Gastrocnemius medialis (tissue), 4 donors: ENCODE measurements at regions not wholly inside any gene's neighbourhood (a gene's known extent, or its start where the extent isn't known, plus 50 kb on each side); places are given as distances from the start of the nearest gene placed in this dataset.
"Not testable (repeated sequence)": the region's sequence is repeated elsewhere in the genome, so short reads cannot be mapped to it uniquely, and the experiment has no call there.

Experiments
- ATAC-seq, 2 donors: fragments of 150-250 bp; one replicate each; pipeline ENCODE4 v1.9.1; 2016
- DNase-seq, 2 donors: peaks; one replicate each; pipeline ENCODE4 v3.0.0-alpha.2; 2019
- H3K27ac ChIP-seq, 4 donors: fragments of 200-600 bp; sonication (generic); 1 replicate in 1 of 4; 2 replicates in 3 of 4; pipeline ENCODE4 v1.5.1; 2016 to 2018; ENCODE audit warnings: mild to moderate bottlenecking in 2 of 4, moderate library complexity in 1 of 4
- H3K27me3 ChIP-seq, 3 donors: fragments of 200-600 bp; sonication (generic) in 2 of 3; 1 replicate in 1 of 3; 2 replicates in 2 of 3; pipeline versions ENCODE4 v1.5.1 to v1.6.0; 2016 to 2019; ENCODE audit warnings: mild to moderate bottlenecking in 1 of 3, moderate library complexity in 1 of 3
- H3K36me3 ChIP-seq, 2 donors: fragments of 200-600 bp; sonication (generic) in 1 of 2; one replicate each; pipeline ENCODE4 v1.5.1; 2017 to 2018
- H3K4me1 ChIP-seq, 2 donors: fragments of 200-600 bp; sonication (generic) in 1 of 2; one replicate each; pipeline ENCODE4 v1.5.1; 2016 to 2017; ENCODE audit warnings: mild to moderate bottlenecking in 2 of 2
- H3K4me3 ChIP-seq, 4 donors: fragments of 200-600 bp; sonication (generic) in 3 of 4; 1 replicate in 1 of 4; 2 replicates in 3 of 4; pipeline ENCODE4 v1.5.1; 2016 to 2019; ENCODE audit warnings: mild to moderate bottlenecking in 2 of 4
- H3K9me3 ChIP-seq, 3 donors: fragments of 200-600 bp; sonication (generic) in 2 of 3; 1 replicate in 1 of 3; 2 replicates in 2 of 3; pipeline ENCODE4 v1.5.1; 2016 to 2019
- CTCF ChIP-seq, 5 experiments: fragments of 450-650 bp in 3 of 5; fragments of 200-600 bp in 2 of 5; sonication (generic) in 2 of 5; IDR thresholded peaks in 4 of 5; conservative IDR thresholded peaks in 1 of 5; 1 replicate in 4 of 5; 2 replicates in 1 of 5; pipeline ENCODE4 v1.5.1; 2016 to 2019; ENCODE audit warnings: antibody characterized with exemption in 5 of 5, mild to moderate bottlenecking in 3 of 5, moderate library complexity in 3 of 5
- POLR2A ChIP-seq, 2 donors: fragments of 450-650 bp; IDR thresholded peaks; one replicate each; pipeline ENCODE4 v1.6.1; 2017; ENCODE audit warnings: antibody characterized with exemption in 2 of 2, mild to moderate bottlenecking in 2 of 2, moderate library complexity in 2 of 2
- in situ Hi-C, 4 donors: fragments of 200-750 bp; cut with MboI; loops; one replicate each; pipeline versions ENCODE4 v1.15.0 to v1.8.0; 2017; ENCODE audit warnings: low sequenced_read_pairs in 4 of 4
- intact Hi-C: fragments of 100-400 bp; cut with DNase I; formaldehyde crosslinking; loops from one replicate; pipeline ENCODE4 v1.15.1; 2023; ENCODE audit warnings: low total_unique reads

DNA sequence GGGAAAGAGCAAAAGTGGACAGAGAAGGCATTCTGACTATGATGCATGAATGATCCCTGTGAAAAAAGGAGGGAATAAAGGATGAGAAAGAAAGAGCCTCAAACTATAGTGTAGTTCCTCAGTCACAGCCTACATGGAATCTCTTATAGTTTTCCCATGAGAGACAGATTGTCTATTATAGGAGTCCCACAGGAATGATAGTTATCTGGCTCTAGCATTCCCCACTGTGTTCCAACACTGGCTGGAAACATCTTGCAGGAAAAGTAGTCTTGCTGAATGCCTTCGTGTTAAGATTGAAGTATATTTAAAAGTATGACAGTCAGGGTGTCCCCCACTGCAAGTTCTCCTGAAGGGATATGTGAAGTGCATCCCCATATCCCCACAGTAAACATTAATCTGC lies 641.5 kb upstream of the NECTIN3 start:
- Histone ChIP-seq H3K27ac (no peak overlapping the region), H3K27me3 (no peaks in the 10 kb centered on the region), H3K4me3 (no peak overlapping the region), H3K36me3 (no peaks in the 10 kb centered on the region), H3K9me3 (no peaks in the 10 kb centered on the region), H3K4me1 (no peaks in the 10 kb centered on the region)
- intact Hi-C loops = no loop called here
- in situ Hi-C loops = no loop called here
- TF ChIP-seq POLR2A (IDR thresholded peaks at IDR 0.05) = no peak
- TF ChIP-seq CTCF (IDR thresholded peaks at IDR 0.05 in 4 of 5, conservative IDR thresholded peaks at IDR 0.05 in 1 of 5) = no peak
- ATAC-seq = no peak
- no peak for DNase-seq

DNA sequence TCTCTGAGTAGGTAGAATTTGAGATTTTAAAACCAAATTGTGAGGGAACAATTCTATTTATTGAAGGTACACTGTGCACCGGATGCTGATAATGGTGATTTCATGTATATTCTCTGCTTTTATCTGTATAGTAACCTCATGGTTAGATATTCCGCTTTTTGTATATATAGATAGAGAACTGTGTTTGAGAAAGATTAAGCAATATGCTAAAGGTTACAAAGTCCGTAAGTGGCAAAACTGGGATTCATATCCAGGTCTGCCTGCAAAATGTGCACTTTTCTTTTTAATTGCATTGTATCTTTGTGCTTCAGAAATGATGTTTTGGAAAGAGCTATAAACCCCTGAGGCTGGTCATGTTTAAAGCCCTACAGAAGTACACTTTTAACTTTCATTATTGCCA lies 635.4 kb upstream of the NECTIN3 start:
- H3K36me3 ChIP-seq = no peaks in the 10 kb centered on the region
- ATAC-seq (no peak), DNase-seq (no peak)
- no peaks in the 10 kb centered on the region for H3K27me3 ChIP-seq
- in situ Hi-C loops (no loop called here), intact Hi-C loops (no loop called here)
- no peaks in the 10 kb centered on the region for H3K9me3 ChIP-seq
- H3K27ac ChIP-seq = no peak overlapping the region
- H3K4me3 ChIP-seq = no peak overlapping the region
- TF ChIP-seq CTCF (IDR thresholded peaks at IDR 0.05 in 4 of 5, conservative IDR thresholded peaks at IDR 0.05 in 1 of 5) = no peak
- no peak for TF ChIP-seq POLR2A (IDR thresholded peaks at IDR 0.05)
- no peaks in the 10 kb centered on the region for H3K4me1 ChIP-seq

DNA sequence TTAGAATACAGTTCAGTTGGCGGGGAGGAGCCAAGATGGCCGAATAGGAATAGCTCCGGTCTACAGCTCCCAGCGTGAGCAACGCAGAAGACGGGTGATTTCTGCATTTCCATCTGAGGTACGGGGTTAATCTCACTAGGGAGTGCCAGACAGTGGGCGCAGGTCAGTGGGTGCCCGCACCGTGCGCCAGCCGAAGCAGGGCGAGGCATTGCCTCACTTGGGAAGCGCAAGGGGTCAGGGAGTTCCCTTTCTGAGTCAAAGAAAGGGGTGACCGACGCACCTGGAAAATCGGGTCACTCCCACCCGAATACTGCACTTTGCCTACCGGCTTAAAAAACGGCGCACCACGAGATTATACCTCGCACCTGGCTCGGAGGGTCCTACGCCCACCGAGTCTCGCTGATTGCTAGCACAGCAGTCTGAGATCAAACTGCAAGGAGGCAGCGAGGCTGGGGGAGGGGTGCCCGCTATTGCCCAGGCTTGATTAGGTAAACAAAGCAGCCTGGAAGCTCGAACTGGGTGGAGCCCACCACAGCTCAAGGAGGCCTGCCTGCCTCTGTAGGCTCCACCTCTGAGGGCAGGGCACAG lies 631.5 kb upstream of the NECTIN3 start:
- H3K4me3 ChIP-seq, H3K4me1 ChIP-seq, H3K27ac ChIP-seq, H3K9me3 ChIP-seq, ATAC-seq, intact Hi-C loops, in situ Hi-C loops, DNase-seq, H3K36me3 ChIP-seq, H3K27me3 ChIP-seq: not testable (repeated sequence)

DNA sequence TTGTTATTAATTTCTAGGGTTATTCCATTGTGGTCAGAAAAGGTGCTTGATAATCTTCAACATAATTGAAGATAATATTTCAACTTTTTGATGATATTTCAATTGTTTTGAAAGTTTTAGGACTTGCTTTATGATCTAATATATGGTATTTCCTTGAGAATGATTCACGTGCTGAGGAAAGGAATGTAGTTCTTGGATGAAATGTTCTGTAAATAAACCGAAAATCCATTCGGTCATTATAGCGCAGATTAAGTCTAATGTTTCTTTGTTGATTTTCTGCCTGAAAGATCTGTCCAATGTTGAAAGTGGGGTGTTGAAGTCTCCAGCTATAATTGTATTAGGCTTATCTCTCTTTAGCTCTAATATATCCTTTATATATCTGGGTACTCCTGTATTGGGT lies 617.5 kb upstream of the NECTIN3 start:
- ATAC-seq = no peak
- H3K4me1 ChIP-seq = no peaks in the 10 kb centered on the region
- DNase-seq = no peak
- no peaks in the 10 kb centered on the region for H3K36me3 ChIP-seq
- no peak overlapping the region for H3K27ac ChIP-seq
- in situ Hi-C loops (no loop called here), intact Hi-C loops (no loop called here)
- H3K27me3 ChIP-seq = no peaks in the 10 kb centered on the region
- TF ChIP-seq CTCF (IDR thresholded peaks at IDR 0.05 in 4 of 5, conservative IDR thresholded peaks at IDR 0.05 in 1 of 5) (no peak), POLR2A (IDR thresholded peaks at IDR 0.05) (no peak)
- H3K4me3 ChIP-seq = no peak overlapping the region
- H3K9me3 ChIP-seq = no peaks in the 10 kb centered on the region

DNA sequence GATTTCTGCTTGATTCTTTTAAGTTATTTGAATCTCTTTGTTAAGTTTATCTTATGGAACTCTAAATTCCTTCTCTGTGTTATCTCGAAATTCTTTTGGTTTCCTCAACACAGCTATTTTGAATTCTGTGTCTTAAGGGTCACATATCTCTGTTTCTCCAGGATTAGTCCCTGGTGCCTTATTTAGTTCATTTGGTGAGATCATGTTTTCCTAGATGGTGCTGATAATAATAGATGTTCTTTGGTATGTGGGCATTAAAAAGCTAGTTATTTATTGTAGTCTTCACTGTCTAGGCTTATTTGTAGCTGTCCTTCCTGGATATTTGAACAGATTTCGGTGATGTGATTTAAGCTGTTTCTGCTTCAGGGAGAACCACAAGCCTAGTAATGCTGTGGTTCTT lies 615.6 kb upstream of the NECTIN3 start:
- TF ChIP-seq CTCF (IDR thresholded peaks at IDR 0.05 in 4 of 5, conservative IDR thresholded peaks at IDR 0.05 in 1 of 5) (no peak), POLR2A (IDR thresholded peaks at IDR 0.05) (no peak)
- Histone ChIP-seq H3K27me3 (no peaks in the 10 kb centered on the region), H3K4me3 (no peak overlapping the region), H3K4me1 (no peaks in the 10 kb centered on the region), H3K36me3 (no peaks in the 10 kb centered on the region), H3K27ac (no peak overlapping the region), H3K9me3 (no peaks in the 10 kb centered on the region)
- intact Hi-C loops (no loop called here), in situ Hi-C loops (no loop called here)
- no peak for ATAC-seq
- DNase-seq = no peak
